IPS DF 6.9 (cell line): ENCODE measurements at regions not wholly inside any gene's neighbourhood (a gene's known extent, or its start where the extent isn't known, plus 50 kb on each side); places are given as distances from the start of the nearest gene placed in this dataset.

Experiments used
- DNase-seq: peaks from one replicate; pipeline ENCODE4 v3.0.0-alpha.2; 2013; ENCODE audit warnings: low read depth, low spot score
- H3K27ac ChIP-seq: one replicate; pipeline ENCODE4 v1.5.1; 2013; ENCODE audit warnings: low read length, control low read depth
- H3K27me3 ChIP-seq: 2 replicates; pipeline ENCODE4 v1.6.1; 2013; ENCODE audit warnings: mild to moderate bottlenecking, low read length; ENCODE audit not compliant: control insufficient read depth, insufficient read depth
- H3K36me3 ChIP-seq: 2 replicates; pipeline ENCODE4 v1.6.1; 2013; ENCODE audit warnings: low read length; ENCODE audit not compliant: control insufficient read depth, insufficient read depth
- H3K4me1 ChIP-seq: 2 replicates; pipeline ENCODE4 v1.6.1; 2013; ENCODE audit warnings: low read length; ENCODE audit not compliant: control insufficient read depth, insufficient read depth
- H3K4me3 ChIP-seq: 2 replicates; pipeline ENCODE4 v1.5.1; 2013; ENCODE audit warnings: mild to moderate bottlenecking, low read length
- H3K9me3 ChIP-seq: 2 replicates; pipeline ENCODE4 v1.6.1; 2013; ENCODE audit warnings: low read length, inconsistent platforms; ENCODE audit not compliant: control insufficient read depth, insufficient read depth
- WGBS: extraction: QIAGEN DNeasy Blood & Tissue Kit; methylation state at CpG from one replicate; pipeline ENCODE4 v1.1.7; 2013; ENCODE audit warnings: mixed read lengths, missing lambda C conversion rate; ENCODE audit not compliant: insufficient read length, insufficient coverage; 5-methylcytosine and 5-hydroxymethylcytosine counted together

GRCh38 chr12:74624201-74624600 lies 86.6 kb downstream of the ATXN7L3B start:
- H3K27me3 ChIP-seq, result no peaks in the 10 kb centered on the region
- H3K4me1 ChIP-seq, result no peaks in the 10 kb centered on the region
- no peaks in the 10 kb centered on the region for H3K36me3 ChIP-seq
- DNase-seq, result no peak
- no CpG with 5 or more reads among the region's 3 CpGs for WGBS
- H3K27ac ChIP-seq, result no peak overlapping the region
- no peak overlapping the region for H3K4me3 ChIP-seq
- no peaks in the 10 kb centered on the region for H3K9me3 ChIP-seq

GRCh38 chr12:74626397-74626796 lies 88.8 kb downstream of the ATXN7L3B start:
- H3K36me3 ChIP-seq, result no peaks in the 10 kb centered on the region
- no peaks in the 10 kb centered on the region for H3K27me3 ChIP-seq
- H3K4me1 ChIP-seq, result no peaks in the 10 kb centered on the region
- no peak overlapping the region for H3K27ac ChIP-seq
- no peak for DNase-seq
- no peak overlapping the region for H3K4me3 ChIP-seq
- no peaks in the 10 kb centered on the region for H3K9me3 ChIP-seq

- Histone ChIP-seq H3K9me3 (no peaks in the 10 kb centered on the region), H3K27me3 (no peaks in the 10 kb centered on the region), H3K4me1 (no peaks in the 10 kb centered on the region), H3K36me3 (no peaks in the 10 kb centered on the region), H3K27ac (no peak overlapping the region), H3K4me3 (no peak overlapping the region)
- WGBS, result no CpG with 5 or more reads among the region's 2 CpGs
- DNase-seq, result no peak
These were observed 103.6 kb downstream of the ATXN7L3B start for GRCh38 chr12:74641262-74641661.

GRCh38 chr12:74641694-74642093 lies 104.1 kb downstream of the ATXN7L3B start:
- Histone ChIP-seq H3K36me3 (no peaks in the 10 kb centered on the region), H3K27ac (no peak overlapping the region), H3K9me3 (no peaks in the 10 kb centered on the region), H3K4me3 (no peak overlapping the region), H3K4me1 (no peaks in the 10 kb centered on the region), H3K27me3 (no peaks in the 10 kb centered on the region)
- no CpG with 5 or more reads among the region's 2 CpGs for WGBS
- no peak for DNase-seq

GRCh38 chr12:74644681-74645080 lies 107.0 kb downstream of the ATXN7L3B start:
- Histone ChIP-seq H3K36me3 (no peaks in the 10 kb centered on the region), H3K27ac (no peak overlapping the region), H3K27me3 (no peaks in the 10 kb centered on the region), H3K4me3 (no peak overlapping the region), H3K9me3 (no peaks in the 10 kb centered on the region), H3K4me1 (no peaks in the 10 kb centered on the region)
- no CpG with 5 or more reads among the region's 1 CpG for WGBS
- DNase-seq, result no peak

GRCh38 chr12:74646831-74647230 lies 109.2 kb downstream of the ATXN7L3B start:
- no CpG with 5 or more reads among the region's 1 CpG for WGBS
- Histone ChIP-seq H3K4me1 (no peaks in the 10 kb centered on the region), H3K27ac (no peak overlapping the region), H3K9me3 (no peaks in the 10 kb centered on the region), H3K4me3 (no peak overlapping the region), H3K36me3 (no peaks in the 10 kb centered on the region), H3K27me3 (no peaks in the 10 kb centered on the region)
- DNase-seq, result no peak

GRCh38 chr12:74647256-74647655 lies 109.6 kb downstream of the ATXN7L3B start:
- no peak for DNase-seq
- no peaks in the 10 kb centered on the region for H3K4me1 ChIP-seq
- H3K9me3 ChIP-seq, result no peaks in the 10 kb centered on the region
- H3K27ac ChIP-seq, result no peak overlapping the region
- no peak overlapping the region for H3K4me3 ChIP-seq
- no peaks in the 10 kb centered on the region for H3K27me3 ChIP-seq
- no peaks in the 10 kb centered on the region for H3K36me3 ChIP-seq
- no CpG with 5 or more reads among the region's 2 CpGs for WGBS

- no peaks in the 10 kb centered on the region for H3K36me3 ChIP-seq
- no peak overlapping the region for H3K27ac ChIP-seq
- no peak for DNase-seq
- no peak overlapping the region for H3K4me3 ChIP-seq
- H3K27me3 ChIP-seq, result no peaks in the 10 kb centered on the region
- no peaks in the 10 kb centered on the region for H3K9me3 ChIP-seq
- no peaks in the 10 kb centered on the region for H3K4me1 ChIP-seq
These were observed 118.6 kb downstream of the ATXN7L3B start for GRCh38 chr12:74656251-74656650.

GRCh38 chr12:74660442-74660841 lies 122.8 kb downstream of the ATXN7L3B start:
- Histone ChIP-seq H3K27me3 (no peaks in the 10 kb centered on the region), H3K4me1 (no peaks in the 10 kb centered on the region), H3K9me3 (no peaks in the 10 kb centered on the region), H3K36me3 (no peaks in the 10 kb centered on the region), H3K4me3 (no peak overlapping the region), H3K27ac (no peak overlapping the region)
- WGBS, result no CpG with 5 or more reads among the region's 5 CpGs
- DNase-seq, result no peak

- Histone ChIP-seq H3K4me1 (no peaks in the 10 kb centered on the region), H3K4me3 (no peak overlapping the region), H3K27me3 (no peaks in the 10 kb centered on the region), H3K36me3 (no peaks in the 10 kb centered on the region), H3K9me3 (no peaks in the 10 kb centered on the region), H3K27ac (no peak overlapping the region)
- WGBS, result no CpG with 5 or more reads among the region's 20 CpGs
- DNase-seq, result no peak
These were observed 126.3 kb downstream of the ATXN7L3B start for GRCh38 chr12:74663958-74664357.

- H3K4me3 ChIP-seq, result no peak overlapping the region
- H3K4me1 ChIP-seq, result no peaks in the 10 kb centered on the region
- no peak for DNase-seq
- H3K27me3 ChIP-seq, result no peaks in the 10 kb centered on the region
- H3K27ac ChIP-seq, result no peak overlapping the region
- no peaks in the 10 kb centered on the region for H3K36me3 ChIP-seq
- H3K9me3 ChIP-seq, result no peaks in the 10 kb centered on the region
These were observed 128.1 kb downstream of the ATXN7L3B start for GRCh38 chr12:74665690-74666089.
